ENCODE measurements at regions not wholly inside any gene's neighbourhood (a gene's known extent, or its start where the extent isn't known, plus 50 kb on each side); places are given as distances from the start of the nearest gene placed in this dataset.

DNA sequence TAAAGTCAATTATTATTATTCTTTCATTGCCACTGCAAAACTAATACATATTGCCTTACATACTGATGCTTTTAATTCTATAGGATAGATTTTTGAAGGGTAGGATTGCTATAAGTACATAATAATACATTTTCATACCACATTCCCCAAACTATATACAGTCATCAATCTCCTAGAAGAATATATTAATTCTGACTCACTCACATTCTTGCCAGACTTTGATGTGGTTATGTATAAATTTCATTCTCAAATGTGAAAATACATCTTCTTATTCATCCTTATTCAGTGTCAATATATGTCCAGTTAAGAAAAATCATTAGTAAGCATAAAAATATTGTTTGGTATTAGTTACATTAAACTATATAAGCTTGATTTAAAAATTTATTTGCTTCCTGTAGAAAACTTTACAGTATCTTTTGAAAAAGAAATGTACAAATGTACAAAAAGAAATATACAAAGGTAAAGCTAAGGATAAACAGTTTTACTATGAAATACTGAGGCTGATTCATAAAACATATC lies 458.8 kb upstream of the CNTN5 start:
- Histone ChIP-seq H3K9ac (ENCODE audit: insufficient read depth, low read length, poor library complexity, severe bottlenecking) (no peak overlapping the region), H3K27ac (ENCODE audit: low read depth in 1 of 2, low read length in 2 of 2) (no peak overlapping the region), H4K20me1 (ENCODE audit: insufficient read depth, low read length) (no peaks in the 10 kb centered on the region), H3K4me3 (replicated peaks in 1 of 3; ENCODE audit: low read depth in 2 of 3, low read length in 3 of 3) (no peak overlapping the region), H2AFZ (ENCODE audit: insufficient read depth, low read depth, low read length, poor library complexity, severe bottlenecking) (no peak overlapping the region), H3K36me3 (replicated peaks in 1 of 2; ENCODE audit: control insufficient read depth in 1 of 2, insufficient read depth in 2 of 2, low read length in 2 of 2) (no peaks in the 10 kb centered on the region), H3K9me3 (replicated peaks in 1 of 2; ENCODE audit: control insufficient read depth in 1 of 2, insufficient read depth in 1 of 2, low read length in 2 of 2) (peaks cover 2 to 5% of the 10 kb centered on the region in 2 donors), H3K79me2 (ENCODE audit: insufficient read depth, low read length) (no peaks in the 10 kb centered on the region), H3K27me3 (ENCODE audit: control insufficient read depth in 2 of 2, insufficient read depth in 2 of 2, low read length in 2 of 2) (no peaks in the 10 kb centered on the region), H3K4me1 (ENCODE audit: control insufficient read depth in 1 of 2, insufficient read depth in 2 of 2, low read length in 2 of 2) (no peaks in the 10 kb centered on the region), H3K4me2 (replicated peaks; ENCODE audit: extremely low read depth, low read length, poor library complexity, severe bottlenecking) (no peak overlapping the region)
- Mint-ChIP-seq H3K36me3 (no peaks in the 10 kb centered on the region), H3K9me3 (peaks cover 0 to 4% (median 2%) of the 10 kb centered on the region in 7 donors), H3K27me3 (ENCODE audit: low read depth in 3 of 3) (no peaks in the 10 kb centered on the region), H3K4me3 (no peak overlapping the region), H3K4me1 (no peaks in the 10 kb centered on the region), H3K27ac (no peak overlapping the region)
- no peak for DNase-seq
- intact Hi-C loops (cut with micrococcal nuclease): no loop called here
- no peak for TF ChIP-seq CTCF (IDR thresholded peaks at IDR 0.05)

- H3K27ac Mint-ChIP-seq: no peak overlapping the region
- intact Hi-C loops (cut with micrococcal nuclease): no loop called here
Observed at GRCh38 chr11:98564233-98564632, 456.5 kb upstream of the CNTN5 start.

More at GRCh38 chr11:98564233-98564632, 456.5 kb upstream of the CNTN5 start:
- WGBS (ENCODE audit: insufficient coverage): 90% methylated on average over 2 of the region's 3 CpGs
- H3K9me3 Mint-ChIP-seq: peaks cover 2 to 11% (median 6%) of the 10 kb centered on the region in 7 donors
- Histone ChIP-seq H3K4me3 (replicated peaks in 1 of 3; ENCODE audit: low read depth in 2 of 3, low read length in 3 of 3) (no peak overlapping the region), H3K9me3 (replicated peaks in 1 of 2; ENCODE audit: control insufficient read depth in 1 of 2, insufficient read depth in 1 of 2, low read length in 2 of 2) (peaks cover 4 to 9% of the 10 kb centered on the region in 2 donors), H3K4me1 (ENCODE audit: control insufficient read depth in 1 of 2, insufficient read depth in 2 of 2, low read length in 2 of 2) (no peaks in the 10 kb centered on the region), H3K27ac (ENCODE audit: low read depth in 1 of 2, low read length in 2 of 2) (no peak overlapping the region), H2AFZ (ENCODE audit: insufficient read depth, low read depth, low read length, poor library complexity, severe bottlenecking) (no peak overlapping the region), H3K79me2 (ENCODE audit: insufficient read depth, low read length) (no peaks in the 10 kb centered on the region), H3K36me3 (replicated peaks in 1 of 2; ENCODE audit: control insufficient read depth in 1 of 2, insufficient read depth in 2 of 2, low read length in 2 of 2) (no peaks in the 10 kb centered on the region), H3K9ac (ENCODE audit: insufficient read depth, low read length, poor library complexity, severe bottlenecking) (no peak overlapping the region), H3K4me2 (replicated peaks; ENCODE audit: extremely low read depth, low read length, poor library complexity, severe bottlenecking) (no peak overlapping the region), H3K27me3 (ENCODE audit: control insufficient read depth in 2 of 2, insufficient read depth in 2 of 2, low read length in 2 of 2) (no peaks in the 10 kb centered on the region), H4K20me1 (ENCODE audit: insufficient read depth, low read length) (no peaks in the 10 kb centered on the region)
- H3K4me3 Mint-ChIP-seq: no peak overlapping the region
- no peak for TF ChIP-seq CTCF (IDR thresholded peaks at IDR 0.05)
- H3K27me3 Mint-ChIP-seq (ENCODE audit: low read depth in 3 of 3): no peaks in the 10 kb centered on the region
- H3K36me3 Mint-ChIP-seq: no peaks in the 10 kb centered on the region
- no peaks in the 10 kb centered on the region for H3K4me1 Mint-ChIP-seq
- no peak for DNase-seq

All from CD14-positive monocyte (primary cell).